ENCODE measurements at regions not wholly inside any gene's neighbourhood (a gene's known extent, or its start where the extent isn't known, plus 50 kb on each side); places are given as distances from the start of the nearest gene placed in this dataset.

GRCh38 chr5:166178411-166179080 is 2112.9 kb upstream of the WWC1 start:
- Mint-ChIP-seq H3K36me3 (no peaks in the 10 kb centered on the region), H3K27ac (no peak overlapping the region), H3K4me1 (no peaks in the 10 kb centered on the region), H3K9me3 (peaks cover 9% of the 10 kb centered on the region in 2 donors), H3K27me3 (no peaks in the 10 kb centered on the region), H3K4me3 (no peak overlapping the region)
- ATAC-seq (replicated peaks), result no peak
- no peak for DNase-seq

GRCh38 chr5:166185185-166185584 is 2106.3 kb upstream of the WWC1 start:
- H3K9me3 Mint-ChIP-seq, result peaks cover 14 to 15% of the 10 kb centered on the region in 2 donors
- no peak overlapping the region for H3K4me3 Mint-ChIP-seq
- ATAC-seq (replicated peaks), result no peak
- no peak for DNase-seq
- no peaks in the 10 kb centered on the region for H3K36me3 Mint-ChIP-seq
- H3K27ac Mint-ChIP-seq, result no peak overlapping the region
- H3K4me1 Mint-ChIP-seq, result no peaks in the 10 kb centered on the region
- H3K27me3 Mint-ChIP-seq, result no peaks in the 10 kb centered on the region

GRCh38 chr5:166188501-166189325 is 2102.7 kb upstream of the WWC1 start:
- no peak for DNase-seq
- no peaks in the 10 kb centered on the region for H3K36me3 Mint-ChIP-seq
- ATAC-seq (replicated peaks), result no peak
- H3K27ac Mint-ChIP-seq, result no peak overlapping the region
- H3K27me3 Mint-ChIP-seq, result no peaks in the 10 kb centered on the region
- peaks cover 7 to 9% of the 10 kb centered on the region in 2 donors for H3K9me3 Mint-ChIP-seq
- no peaks in the 10 kb centered on the region for H3K4me1 Mint-ChIP-seq
- no peak overlapping the region for H3K4me3 Mint-ChIP-seq

GRCh38 chr5:166192696-166193095 is 2098.7 kb upstream of the WWC1 start:
- DNase-seq (no peak), ATAC-seq (replicated peaks) (no peak)
- H3K36me3 Mint-ChIP-seq, result no peaks in the 10 kb centered on the region
- no peak overlapping the region for H3K4me3 Mint-ChIP-seq
- H3K27ac Mint-ChIP-seq, result no peak overlapping the region
- no peaks in the 10 kb centered on the region for H3K4me1 Mint-ChIP-seq
- peaks cover 5 to 6% of the 10 kb centered on the region in 2 donors for H3K9me3 Mint-ChIP-seq
- H3K27me3 Mint-ChIP-seq, result no peaks in the 10 kb centered on the region

- Mint-ChIP-seq H3K36me3 (no peaks in the 10 kb centered on the region), H3K9me3 (no peaks in the 10 kb centered on the region), H3K27ac (no peak overlapping the region), H3K4me3 (no peak overlapping the region), H3K27me3 (no peaks in the 10 kb centered on the region), H3K4me1 (no peaks in the 10 kb centered on the region)
- DNase-seq (no peak), ATAC-seq (replicated peaks) (no peak)
Measured at GRCh38 chr5:166195981-166196380, 2095.5 kb upstream of the WWC1 start.

- Mint-ChIP-seq H3K27me3 (no peaks in the 10 kb centered on the region), H3K27ac (no peak overlapping the region), H3K9me3 (peaks cover 0 to 2% of the 10 kb centered on the region in 2 donors), H3K4me1 (no peaks in the 10 kb centered on the region), H3K36me3 (no peaks in the 10 kb centered on the region), H3K4me3 (no peak overlapping the region)
- DNase-seq (no peak), ATAC-seq (replicated peaks) (no peak)
Measured at GRCh38 chr5:166200532-166200931, 2090.9 kb upstream of the WWC1 start.

GRCh38 chr5:166211640-166212039 is 2079.8 kb upstream of the WWC1 start:
- H3K27me3 Mint-ChIP-seq, result no peaks in the 10 kb centered on the region
- H3K9me3 Mint-ChIP-seq, result peaks cover 6 to 7% of the 10 kb centered on the region in 2 donors
- no peak overlapping the region for H3K4me3 Mint-ChIP-seq

GRCh38 chr5:166236327-166236726 is 2055.1 kb upstream of the WWC1 start:
- Mint-ChIP-seq H3K27ac (no peak overlapping the region), H3K9me3 (peaks cover 5 to 9% of the 10 kb centered on the region in 2 donors)

More at GRCh38 chr5:166211640-166212039, 2079.8 kb upstream of the WWC1 start:
- H3K27ac Mint-ChIP-seq, result no peak overlapping the region
- ATAC-seq (replicated peaks), result no peak
- no peak for DNase-seq
- H3K36me3 Mint-ChIP-seq, result no peaks in the 10 kb centered on the region
- H3K4me1 Mint-ChIP-seq, result no peaks in the 10 kb centered on the region

GRCh38 chr5:166240705-166241104 is 2050.7 kb upstream of the WWC1 start:
- H3K9me3 Mint-ChIP-seq, result peaks cover 9% of the 10 kb centered on the region in 2 donors
- no peak overlapping the region for H3K27ac Mint-ChIP-seq
- no peaks in the 10 kb centered on the region for H3K4me1 Mint-ChIP-seq
- no peak overlapping the region for H3K4me3 Mint-ChIP-seq
- H3K36me3 Mint-ChIP-seq, result no peaks in the 10 kb centered on the region
- ATAC-seq (replicated peaks), result no peak
- H3K27me3 Mint-ChIP-seq, result no peaks in the 10 kb centered on the region
- DNase-seq, result no peak

More at GRCh38 chr5:166236327-166236726, 2055.1 kb upstream of the WWC1 start:
- ATAC-seq (replicated peaks) (no peak), DNase-seq (no peak)
- Mint-ChIP-seq H3K4me1 (no peaks in the 10 kb centered on the region), H3K36me3 (no peaks in the 10 kb centered on the region), H3K4me3 (no peak overlapping the region), H3K27me3 (no peaks in the 10 kb centered on the region)

GRCh38 chr5:166245556-166245955 is 2045.9 kb upstream of the WWC1 start:
- Mint-ChIP-seq H3K4me1 (no peaks in the 10 kb centered on the region), H3K4me3 (no peak overlapping the region), H3K9me3 (peaks cover 9 to 12% of the 10 kb centered on the region in 2 donors), H3K36me3 (no peaks in the 10 kb centered on the region), H3K27ac (no peak overlapping the region), H3K27me3 (no peaks in the 10 kb centered on the region)
- no peak for ATAC-seq (replicated peaks)
- no peak for DNase-seq

GRCh38 chr5:166251786-166252185 is 2039.7 kb upstream of the WWC1 start:
- Mint-ChIP-seq H3K4me1 (no peaks in the 10 kb centered on the region), H3K9me3 (peaks cover 0 to 5% of the 10 kb centered on the region in 2 donors), H3K36me3 (no peaks in the 10 kb centered on the region), H3K27ac (no peak overlapping the region), H3K4me3 (no peak overlapping the region), H3K27me3 (no peaks in the 10 kb centered on the region)
- DNase-seq (no peak), ATAC-seq (replicated peaks) (no peak)

GRCh38 chr5:166257661-166258060 is 2033.8 kb upstream of the WWC1 start:
- Mint-ChIP-seq H3K36me3 (no peaks in the 10 kb centered on the region), H3K9me3 (peaks cover 0 to 7% of the 10 kb centered on the region in 2 donors), H3K27ac (no peak overlapping the region), H3K4me1 (no peaks in the 10 kb centered on the region), H3K27me3 (no peaks in the 10 kb centered on the region), H3K4me3 (no peak overlapping the region)
- no peak for ATAC-seq (replicated peaks)
- no peak for DNase-seq

GRCh38 chr5:166262395-166262794 is 2029.0 kb upstream of the WWC1 start:
- DNase-seq (no peak), ATAC-seq (replicated peaks) (no peak)
- H3K9me3 Mint-ChIP-seq, result peaks cover 10 to 14% of the 10 kb centered on the region in 2 donors
- no peak overlapping the region for H3K4me3 Mint-ChIP-seq
- H3K27me3 Mint-ChIP-seq, result no peaks in the 10 kb centered on the region
- no peak overlapping the region for H3K27ac Mint-ChIP-seq
- H3K36me3 Mint-ChIP-seq, result no peaks in the 10 kb centered on the region
- no peaks in the 10 kb centered on the region for H3K4me1 Mint-ChIP-seq

GRCh38 chr5:166267907-166268306 is 2023.5 kb upstream of the WWC1 start:
- H3K9me3 Mint-ChIP-seq, result peaks cover 9 to 10% of the 10 kb centered on the region in 2 donors
- H3K27me3 Mint-ChIP-seq, result no peaks in the 10 kb centered on the region
- H3K27ac Mint-ChIP-seq, result no peak overlapping the region
- no peaks in the 10 kb centered on the region for H3K36me3 Mint-ChIP-seq
- ATAC-seq (replicated peaks) (no peak), DNase-seq (no peak)
- no peak overlapping the region for H3K4me3 Mint-ChIP-seq
- no peaks in the 10 kb centered on the region for H3K4me1 Mint-ChIP-seq

GRCh38 chr5:166270712-166271111 is 2020.7 kb upstream of the WWC1 start:
- no peaks in the 10 kb centered on the region for H3K4me1 Mint-ChIP-seq
- no peaks in the 10 kb centered on the region for H3K36me3 Mint-ChIP-seq
- H3K9me3 Mint-ChIP-seq, result peaks cover 3% of the 10 kb centered on the region in 2 donors
- H3K27ac Mint-ChIP-seq, result no peak overlapping the region
- H3K4me3 Mint-ChIP-seq, result no peak overlapping the region
- no peaks in the 10 kb centered on the region for H3K27me3 Mint-ChIP-seq
- DNase-seq (no peak), ATAC-seq (replicated peaks) (no peak)

Measured in stimulated activated naive B cell treated with anti-CD40 and anti-IgM and Interleukin-4, amounts not matched to agents 10 μg/mL and 1 μg/mL and 100 μg/mL, for 72 hours (primary cell).